GM12864 (cell line): ENCODE measurements at regions not wholly inside any gene's neighbourhood (a gene's known extent, or its start where the extent isn't known, plus 50 kb on each side); places are given as distances from the start of the nearest gene placed in this dataset.

Source experiments
- DNase-seq: peaks from one replicate; pipeline ENCODE4 v3.0.0-alpha.2; 2011; ENCODE audit warnings: low read depth
- H3K4me3 ChIP-seq: 2 replicates; pipeline ENCODE4 v1.5.1; 2011; ENCODE audit warnings: mild to moderate bottlenecking, low read depth, low read length, control low read depth
- CTCF ChIP-seq: IDR thresholded peaks from 2 replicates; pipeline ENCODE4 v1.5.1; 2011; ENCODE audit warnings: low read depth, mild to moderate bottlenecking, moderate library complexity, low read length, control low read depth, inconsistent platforms; ENCODE audit errors: missing control alignments

- no peak for TF ChIP-seq CTCF
- no peak for DNase-seq
- no peak overlapping the region for H3K4me3 ChIP-seq
These were observed 192.7 kb upstream of the TANK start for GRCh38 chr2:160967523-160967922.

- no peak overlapping the region for H3K4me3 ChIP-seq
- DNase-seq: no peak
- no peak for TF ChIP-seq CTCF
These were observed 192.0 kb upstream of the TANK start for GRCh38 chr2:160968183-160968582.

GRCh38 chr2:160970052-160970965 is 189.9 kb upstream of the TANK start:
- no peak overlapping the region for H3K4me3 ChIP-seq
- DNase-seq: no peak
- peak; percentile 39 for TF ChIP-seq CTCF

GRCh38 chr2:160973991-160974390 is 186.2 kb upstream of the TANK start:
- no peak overlapping the region for H3K4me3 ChIP-seq
- DNase-seq: no peak
- TF ChIP-seq CTCF: no peak

GRCh38 chr2:160974803-160975202 is 185.4 kb upstream of the TANK start:
- TF ChIP-seq CTCF: no peak

GRCh38 chr2:160976797-160977196 is 183.4 kb upstream of the TANK start:
- no peak for TF ChIP-seq CTCF

More at GRCh38 chr2:160974803-160975202, 185.4 kb upstream of the TANK start:
- no peak overlapping the region for H3K4me3 ChIP-seq
- DNase-seq: no peak

GRCh38 chr2:160977376-160977775 is 182.9 kb upstream of the TANK start:
- H3K4me3 ChIP-seq: no peak overlapping the region
- TF ChIP-seq CTCF: no peak
- no peak for DNase-seq

More at GRCh38 chr2:160976797-160977196, 183.4 kb upstream of the TANK start:
- no peak for DNase-seq
- H3K4me3 ChIP-seq: no peak overlapping the region
